ENCODE measurements at regions not wholly inside any gene's neighbourhood (a gene's known extent, or its start where the extent isn't known, plus 50 kb on each side); places are given as distances from the start of the nearest gene placed in this dataset.

DNA sequence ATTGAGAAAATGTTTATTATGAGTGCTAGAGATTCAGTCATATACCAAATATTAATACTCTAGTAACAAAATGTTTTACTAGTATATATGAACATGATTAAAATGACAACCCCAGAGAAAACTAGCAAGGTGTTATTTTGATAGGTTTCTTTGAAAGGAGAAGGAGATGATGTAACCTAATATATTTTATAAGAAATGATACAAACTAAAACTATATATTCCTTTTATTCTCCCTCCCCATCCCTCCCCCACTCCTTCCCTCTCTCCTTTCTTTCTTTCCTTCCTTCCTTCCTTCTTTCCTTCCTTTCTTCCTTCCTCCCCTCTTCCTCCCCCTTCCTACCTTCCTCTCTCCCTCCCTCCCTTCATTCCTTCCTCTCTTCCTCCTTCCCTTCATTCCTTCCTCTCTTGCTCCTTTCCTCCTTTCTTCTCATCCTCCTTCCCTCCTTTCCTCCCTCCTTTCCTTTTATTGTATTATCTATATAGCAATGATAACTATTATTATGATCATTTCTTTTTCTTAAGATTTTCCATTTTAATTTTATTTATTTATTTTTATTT, 215.3 kb upstream of the MEF2C start:
- TF ChIP-seq, protein P1, sequence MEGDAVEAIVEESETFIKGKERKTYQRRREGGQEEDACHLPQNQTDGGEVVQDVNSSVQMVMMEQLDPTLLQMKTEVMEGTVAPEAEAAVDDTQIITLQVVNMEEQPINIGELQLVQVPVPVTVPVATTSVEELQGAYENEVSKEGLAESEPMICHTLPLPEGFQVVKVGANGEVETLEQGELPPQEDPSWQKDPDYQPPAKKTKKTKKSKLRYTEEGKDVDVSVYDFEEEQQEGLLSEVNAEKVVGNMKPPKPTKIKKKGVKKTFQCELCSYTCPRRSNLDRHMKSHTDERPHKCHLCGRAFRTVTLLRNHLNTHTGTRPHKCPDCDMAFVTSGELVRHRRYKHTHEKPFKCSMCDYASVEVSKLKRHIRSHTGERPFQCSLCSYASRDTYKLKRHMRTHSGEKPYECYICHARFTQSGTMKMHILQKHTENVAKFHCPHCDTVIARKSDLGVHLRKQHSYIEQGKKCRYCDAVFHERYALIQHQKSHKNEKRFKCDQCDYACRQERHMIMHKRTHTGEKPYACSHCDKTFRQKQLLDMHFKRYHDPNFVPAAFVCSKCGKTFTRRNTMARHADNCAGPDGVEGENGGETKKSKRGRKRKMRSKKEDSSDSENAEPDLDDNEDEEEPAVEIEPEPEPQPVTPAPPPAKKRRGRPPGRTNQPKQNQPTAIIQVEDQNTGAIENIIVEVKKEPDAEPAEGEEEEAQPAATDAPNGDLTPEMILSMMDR (IDR thresholded peaks at IDR 0.05): no peak
- no peak for DNase-seq (ENCODE audit: low spot score)
- no peak overlapping the region for H3K4me3 ChIP-seq
- H3K27ac ChIP-seq: no peak overlapping the region

DNA sequence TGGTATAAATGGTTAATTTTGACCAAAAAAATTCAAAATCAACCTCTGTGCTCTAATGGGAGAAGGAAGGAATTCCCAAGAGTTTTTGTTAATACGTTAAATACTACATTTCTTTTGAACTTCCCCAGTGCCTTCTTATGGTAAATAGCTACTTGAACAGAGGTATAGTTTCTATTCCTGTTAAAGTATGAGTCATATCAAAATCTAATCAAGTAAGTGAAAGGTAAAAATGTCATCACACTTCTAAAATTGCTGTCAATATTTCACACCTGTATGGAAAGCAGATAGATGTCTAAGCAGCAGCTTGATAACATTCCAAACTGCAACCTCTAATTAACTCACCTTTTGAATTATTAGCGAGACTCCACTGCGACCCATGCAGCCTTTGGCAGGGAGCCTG, 214.1 kb upstream of the MEF2C start:
- no peak overlapping the region for H3K27ac ChIP-seq
- no peak for DNase-seq (ENCODE audit: low spot score)
- H3K4me3 ChIP-seq: no peak overlapping the region
- TF ChIP-seq, protein P1 (IDR thresholded peaks at IDR 0.05): no peak

DNA sequence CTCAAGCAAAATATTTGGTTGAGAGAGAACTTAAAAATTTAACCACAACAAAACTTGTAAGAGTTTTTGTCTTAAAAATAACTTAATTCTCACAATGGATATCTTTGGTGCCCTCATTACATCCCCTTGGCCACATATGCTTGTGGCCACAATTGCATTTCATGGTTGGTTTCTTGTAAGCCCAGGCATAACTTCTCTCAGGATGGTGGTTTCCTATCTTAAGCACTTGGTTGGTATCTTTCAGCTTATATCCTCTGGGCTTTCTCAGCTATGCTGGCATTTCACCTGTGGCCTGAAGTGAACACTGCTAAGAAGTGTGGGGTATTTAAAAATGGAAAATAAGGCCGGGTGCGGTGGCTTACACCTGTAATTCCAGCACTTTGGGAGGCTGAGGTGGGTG, 212.4 kb upstream of the MEF2C start:
- Histone ChIP-seq H3K27ac (no peak overlapping the region), H3K4me3 (no peak overlapping the region)
- no peak for DNase-seq (ENCODE audit: low spot score)
- TF ChIP-seq, protein P1 (IDR thresholded peaks at IDR 0.05): no peak

DNA sequence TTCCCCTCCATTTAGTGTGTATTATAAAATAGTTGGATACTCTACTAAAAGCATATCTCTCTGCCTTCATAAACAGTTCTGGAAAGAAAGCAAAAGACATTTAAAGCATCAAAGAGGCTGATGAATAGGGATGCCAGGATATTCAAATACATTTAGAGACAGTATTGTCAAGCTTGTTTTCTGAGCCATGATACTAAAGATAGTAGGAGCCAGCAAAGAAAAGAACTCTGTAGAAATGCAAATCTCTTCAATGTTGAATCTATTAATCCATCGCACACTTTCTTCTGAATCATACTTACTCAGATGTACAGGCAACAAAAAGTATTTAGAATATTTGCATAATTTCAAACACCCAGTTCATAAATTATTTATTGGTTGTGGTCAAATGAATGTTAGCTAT, 207.1 kb upstream of the MEF2C start:
- TF ChIP-seq, protein P1 (IDR thresholded peaks at IDR 0.05): no peak
- Histone ChIP-seq H3K27ac (no peak overlapping the region), H3K4me3 (no peak overlapping the region)
- DNase-seq (ENCODE audit: low spot score): no peak

DNA sequence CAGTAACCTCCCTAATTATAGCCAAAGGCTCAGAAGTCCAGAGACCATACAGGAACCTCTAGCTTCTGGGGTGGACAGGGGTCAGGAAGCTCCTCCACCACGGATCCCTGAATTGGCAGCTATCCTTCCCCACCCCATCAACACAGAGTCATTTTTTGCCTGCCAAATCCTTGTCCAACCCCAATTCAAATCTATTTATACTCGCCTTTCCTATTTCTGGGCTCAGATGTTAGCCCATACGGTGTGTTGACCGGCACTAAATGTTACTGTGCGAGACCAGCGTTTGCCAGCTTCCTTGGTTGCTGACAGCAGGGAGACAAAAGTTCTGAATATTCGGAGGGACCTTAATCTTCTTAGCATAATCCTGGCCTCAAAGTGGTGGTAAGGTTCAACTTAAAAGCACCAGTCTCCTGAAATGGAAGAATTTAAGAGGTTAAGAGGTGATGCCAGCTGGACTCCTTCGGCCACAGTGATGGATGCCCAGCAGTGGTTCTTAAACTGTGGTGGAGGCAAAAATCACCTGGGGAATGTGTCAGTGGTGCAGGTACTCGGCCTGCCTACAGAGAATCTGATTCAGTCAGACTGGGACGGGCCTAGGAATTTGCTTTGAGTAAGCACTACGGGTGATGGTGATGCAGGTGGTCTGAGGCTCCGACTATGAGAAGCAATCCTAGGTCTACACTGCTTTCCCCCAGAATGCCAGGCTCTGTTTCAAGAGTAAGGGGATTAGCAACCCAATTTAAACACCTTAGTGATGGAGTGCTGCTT, 204.8 kb upstream of the MEF2C start:
- Histone ChIP-seq H3K27ac (peak overlapping the region; percentile 57 to 82), H3K4me3 (peak overlapping the region; percentile 37)
- TF ChIP-seq, protein P1 (IDR thresholded peaks at IDR 0.05): no peak
- DNase-seq (ENCODE audit: low spot score): peak; percentile 63

DNA sequence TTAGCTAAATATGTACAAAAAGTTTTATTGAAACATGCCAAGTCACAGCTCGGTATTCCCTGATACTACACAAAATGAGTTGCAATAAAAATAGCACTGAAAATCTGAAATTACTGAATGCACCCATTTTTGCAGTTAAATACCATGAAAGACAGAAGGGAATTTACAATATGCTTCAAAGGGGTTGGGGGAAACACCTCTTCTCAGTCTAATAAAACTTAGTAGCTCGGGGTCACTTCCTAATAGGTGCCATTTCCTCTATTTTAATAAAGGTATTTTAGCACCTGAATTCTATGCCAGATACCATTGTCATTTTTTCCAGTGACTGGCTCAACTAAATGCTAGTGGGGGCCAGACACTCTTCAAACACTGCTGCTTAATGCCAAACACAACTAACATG, 204.1 kb upstream of the MEF2C start:
- no peak for DNase-seq (ENCODE audit: low spot score)
- H3K4me3 ChIP-seq: peak overlapping the region; percentile 6
- H3K27ac ChIP-seq: peak overlapping the region; percentile 57 to 82
- TF ChIP-seq, protein P1 (IDR thresholded peaks at IDR 0.05): no peak
